ENCODE measurements at regions not wholly inside any gene's neighbourhood (a gene's known extent, or its start where the extent isn't known, plus 50 kb on each side); places are given as distances from the start of the nearest gene placed in this dataset.

DNA sequence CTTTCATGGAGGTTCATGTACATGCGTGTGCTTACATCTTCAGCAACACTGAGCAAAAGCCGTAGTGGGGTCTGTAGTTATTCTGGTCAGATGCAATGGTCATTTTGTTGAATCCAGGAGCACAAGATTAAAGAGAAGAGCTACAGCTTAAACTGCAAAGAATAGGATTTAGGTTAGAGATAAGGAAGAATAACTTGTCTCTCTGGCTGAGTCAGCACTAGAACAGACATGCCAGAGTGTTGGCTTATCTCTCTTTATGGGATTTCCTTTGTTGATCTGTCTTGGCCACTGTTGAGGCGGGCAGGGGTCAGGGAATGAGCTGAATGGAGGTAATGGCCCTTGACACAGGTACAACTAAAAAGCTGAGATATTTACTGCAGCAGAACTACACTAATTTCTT, 473.5 kb downstream of the CCSER2 start:
- 2% methylated on average over 3 of the region's 3 CpGs for WGBS (ENCODE audit: insufficient coverage, low coverage, missing lambda C conversion rate)
- Histone ChIP-seq H3K27ac (ENCODE audit: extremely low read depth, low read depth, low read length) (no peak overlapping the region), H3K4me1 (replicated peaks in 1 of 2; ENCODE audit: control insufficient read depth in 2 of 2, insufficient read depth in 2 of 2, low read length in 2 of 2) (no peaks in the 10 kb centered on the region), H3K4me2 (ENCODE audit: insufficient read depth, low read length) (no peak overlapping the region), H3K36me3 (ENCODE audit: control insufficient read depth, insufficient read depth, low read length) (no peaks in the 10 kb centered on the region), H4K20me1 (replicated peaks; ENCODE audit: control insufficient read depth, insufficient read depth, low read length) (no peaks in the 10 kb centered on the region), H2AFZ (ENCODE audit: low read depth, low read length) (no peak overlapping the region), H3K27me3 (ENCODE audit: control insufficient read depth in 2 of 2, insufficient read depth in 2 of 2, low read length in 2 of 2) (no peaks in the 10 kb centered on the region), H3K9me3 (replicated peaks; ENCODE audit: control insufficient read depth, insufficient read depth, low read depth, low read length) (no peaks in the 10 kb centered on the region; the same call in 1 of the 2 replicates), H3K9ac (ENCODE audit: insufficient read depth in 1 of 2, low read depth in 2 of 2, low read length in 2 of 2) (no peak overlapping the region), H3K4me3 (no peak overlapping the region), H3K9me1 (ENCODE audit: control insufficient read depth, insufficient read depth, low read length) (no peaks in the 10 kb centered on the region), H3K79me2 (ENCODE audit: control insufficient read depth, insufficient read depth, low read length) (no peaks in the 10 kb centered on the region)
- in situ Hi-C loops (cut with MboI) = no loop called here
- no TSS peak for BruUV-seq (replicated peaks)
- ChIA-PET CTCF (ENCODE audit: low intra/inter-chr PET ratio) (no interaction called here), POLR2A (no interaction called here)
- intact Hi-C loops (cut with micrococcal nuclease) = no loop called here
- FAIRE-seq (no peak), ATAC-seq (no peak), DNase-seq (ENCODE audit: extremely low read depth in 1 of 4, low spot score in 3 of 4) (no peak)
- no peak for TF ChIP-seq L3MBTL2 (IDR thresholded peaks at IDR 0.05)
- no peak for TF ChIP-seq GABPA (tag; conservative IDR thresholded peaks at IDR 0.05; ENCODE audit: low read depth)
- TF ChIP-seq ATF6 (CRISPR knock-in tag; IDR thresholded peaks at IDR 0.05) = no peak
- TF ChIP-seq, protein P1, sequence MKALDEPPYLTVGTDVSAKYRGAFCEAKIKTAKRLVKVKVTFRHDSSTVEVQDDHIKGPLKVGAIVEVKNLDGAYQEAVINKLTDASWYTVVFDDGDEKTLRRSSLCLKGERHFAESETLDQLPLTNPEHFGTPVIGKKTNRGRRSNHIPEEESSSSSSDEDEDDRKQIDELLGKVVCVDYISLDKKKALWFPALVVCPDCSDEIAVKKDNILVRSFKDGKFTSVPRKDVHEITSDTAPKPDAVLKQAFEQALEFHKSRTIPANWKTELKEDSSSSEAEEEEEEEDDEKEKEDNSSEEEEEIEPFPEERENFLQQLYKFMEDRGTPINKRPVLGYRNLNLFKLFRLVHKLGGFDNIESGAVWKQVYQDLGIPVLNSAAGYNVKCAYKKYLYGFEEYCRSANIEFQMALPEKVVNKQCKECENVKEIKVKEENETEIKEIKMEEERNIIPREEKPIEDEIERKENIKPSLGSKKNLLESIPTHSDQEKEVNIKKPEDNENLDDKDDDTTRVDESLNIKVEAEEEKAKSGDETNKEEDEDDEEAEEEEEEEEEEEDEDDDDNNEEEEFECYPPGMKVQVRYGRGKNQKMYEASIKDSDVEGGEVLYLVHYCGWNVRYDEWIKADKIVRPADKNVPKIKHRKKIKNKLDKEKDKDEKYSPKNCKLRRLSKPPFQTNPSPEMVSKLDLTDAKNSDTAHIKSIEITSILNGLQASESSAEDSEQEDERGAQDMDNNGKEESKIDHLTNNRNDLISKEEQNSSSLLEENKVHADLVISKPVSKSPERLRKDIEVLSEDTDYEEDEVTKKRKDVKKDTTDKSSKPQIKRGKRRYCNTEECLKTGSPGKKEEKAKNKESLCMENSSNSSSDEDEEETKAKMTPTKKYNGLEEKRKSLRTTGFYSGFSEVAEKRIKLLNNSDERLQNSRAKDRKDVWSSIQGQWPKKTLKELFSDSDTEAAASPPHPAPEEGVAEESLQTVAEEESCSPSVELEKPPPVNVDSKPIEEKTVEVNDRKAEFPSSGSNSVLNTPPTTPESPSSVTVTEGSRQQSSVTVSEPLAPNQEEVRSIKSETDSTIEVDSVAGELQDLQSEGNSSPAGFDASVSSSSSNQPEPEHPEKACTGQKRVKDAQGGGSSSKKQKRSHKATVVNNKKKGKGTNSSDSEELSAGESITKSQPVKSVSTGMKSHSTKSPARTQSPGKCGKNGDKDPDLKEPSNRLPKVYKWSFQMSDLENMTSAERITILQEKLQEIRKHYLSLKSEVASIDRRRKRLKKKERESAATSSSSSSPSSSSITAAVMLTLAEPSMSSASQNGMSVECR (CRISPR knock-in tag; IDR thresholded peaks at IDR 0.05) = no peak
- TF ChIP-seq NFATC3 (IDR thresholded peaks at IDR 0.05) = no peak
- no peak for TF ChIP-seq POLR3A (IDR thresholded peaks at IDR 0.05; ENCODE audit: borderline replicate concordance, extremely low read depth, insufficient read depth, insufficient read length)
- TF ChIP-seq, protein P2, sequence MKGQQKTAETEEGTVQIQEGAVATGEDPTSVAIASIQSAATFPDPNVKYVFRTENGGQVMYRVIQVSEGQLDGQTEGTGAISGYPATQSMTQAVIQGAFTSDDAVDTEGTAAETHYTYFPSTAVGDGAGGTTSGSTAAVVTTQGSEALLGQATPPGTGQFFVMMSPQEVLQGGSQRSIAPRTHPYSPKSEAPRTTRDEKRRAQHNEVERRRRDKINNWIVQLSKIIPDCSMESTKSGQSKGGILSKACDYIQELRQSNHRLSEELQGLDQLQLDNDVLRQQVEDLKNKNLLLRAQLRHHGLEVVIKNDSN (CRISPR knock-in tag; IDR thresholded peaks at IDR 0.05) = no peak
- TF ChIP-seq BHLHE40 (IDR thresholded peaks at IDR 0.05; ENCODE audit: low read length) = no peak
- TF ChIP-seq IRF1 (CRISPR knock-in tag; IDR thresholded peaks at IDR 0.05; ENCODE audit: borderline replicate concordance) = no peak

Measured in K562 (cell line).